GOT3 (cell line): ENCODE measurements at regions not wholly inside any gene's neighbourhood (a gene's known extent, or its start where the extent isn't known, plus 50 kb on each side); places are given as distances from the start of the nearest gene placed in this dataset.

ENCODE experiments used
- DNase-seq: peaks from one replicate; lab custom pipeline; 2025; ENCODE audit warnings: mixed read lengths; lab: John Stamatoyannopoulos, UW

- DNase-seq: no peak
Observed at GRCh38 chr2:136404176-136404575, 286.2 kb upstream of the CXCR4 start.

GRCh38 chr2:136402281-136402680 is 284.3 kb upstream of the CXCR4 start:
- no peak for DNase-seq

GRCh38 chr2:136399667-136400289 is 281.8 kb upstream of the CXCR4 start:
- no peak for DNase-seq

GRCh38 chr2:136395582-136395981 is 277.6 kb upstream of the CXCR4 start:
- DNase-seq: no peak

- no peak for DNase-seq
Observed at GRCh38 chr2:136394136-136395060, 276.4 kb upstream of the CXCR4 start.

- DNase-seq: no peak
Observed at GRCh38 chr2:136393514-136393913, 275.6 kb upstream of the CXCR4 start.

- no peak for DNase-seq
Observed at GRCh38 chr2:136392897-136393505, 275.1 kb upstream of the CXCR4 start.

- DNase-seq: no peak
Observed at GRCh38 chr2:136389809-136390208, 271.9 kb upstream of the CXCR4 start.

- no peak for DNase-seq
Observed at GRCh38 chr2:136386046-136386445, 268.1 kb upstream of the CXCR4 start.

- DNase-seq: no peak
Observed at GRCh38 chr2:136384531-136385303, 266.8 kb upstream of the CXCR4 start.

GRCh38 chr2:136383167-136383566 is 265.2 kb upstream of the CXCR4 start:
- no peak for DNase-seq

- no peak for DNase-seq
Observed at GRCh38 chr2:136381722-136382633, 264.0 kb upstream of the CXCR4 start.

GRCh38 chr2:136381245-136381644 is 263.3 kb upstream of the CXCR4 start:
- no peak for DNase-seq

GRCh38 chr2:136378712-136379595 is 261.0 kb upstream of the CXCR4 start:
- DNase-seq: no peak

- no peak for DNase-seq
Observed at GRCh38 chr2:136377423-136378382, 259.8 kb upstream of the CXCR4 start.

- no peak for DNase-seq
Observed at GRCh38 chr2:136376798-136377211, 258.9 kb upstream of the CXCR4 start.

GRCh38 chr2:136376211-136376610 is 258.3 kb upstream of the CXCR4 start:
- DNase-seq: no peak

GRCh38 chr2:136375017-136375901 is 257.3 kb upstream of the CXCR4 start:
- DNase-seq: no peak
